Common myeloid progenitor, CD34-positive (primary cell): ENCODE measurements at regions not wholly inside any gene's neighbourhood (a gene's known extent, or its start where the extent isn't known, plus 50 kb on each side); places are given as distances from the start of the nearest gene placed in this dataset.

Source experiments
- CTCF ChIA-PET: fragments of 350-600 bp; sonication (Branson Sonifier 250); formaldehyde crosslinking; loops from one replicate; lab custom pipeline; 2021; ENCODE audit warnings: antibody characterized with exemption; lab: Charles Lee
- POLR2A ChIA-PET: fragments of 350-600 bp; sonication (Branson Sonifier 250); formaldehyde crosslinking; loops from one replicate; lab custom pipeline; 2021; ENCODE audit warnings: antibody characterized with exemption; lab: Charles Lee
- DNase-seq, 3 donors: peaks; one replicate each; pipeline versions ENCODE4 v3.0.0 to v3.0.0-alpha.2; 2013
- H3K27ac ChIP-seq, 2 experiments: 1 replicate in 1 of 2; 2 replicates in 1 of 2; pipeline ENCODE4 v1.7.0; 2013; ENCODE audit warnings: inconsistent platforms in 2 of 2, low read length in 2 of 2, mild to moderate bottlenecking in 2 of 2, low read depth in 1 of 2, moderate library complexity in 1 of 2; ENCODE audit not compliant: severe bottlenecking in 2 of 2, insufficient read depth in 1 of 2, poor library complexity in 1 of 2
- H3K27me3 ChIP-seq, 5 experiments: replicated peaks in 2 of 5; 1 replicate in 3 of 5; 2 replicates in 2 of 5; pipeline versions ENCODE4 v1.6.1 to v1.7.0; 2013; ENCODE audit warnings: low read length in 4 of 5, mild to moderate bottlenecking in 2 of 5, moderate library complexity in 2 of 5, inconsistent platforms in 1 of 5; ENCODE audit not compliant: insufficient read depth in 5 of 5, control insufficient read depth in 4 of 5
- H3K36me3 ChIP-seq, 4 experiments: 1 replicate in 2 of 4; 2 replicates in 2 of 4; pipeline versions ENCODE4 v1.6.1 to v1.7.0; 2013; ENCODE audit warnings: low read length in 3 of 4, control low read depth in 1 of 4, mild to moderate bottlenecking in 1 of 4; ENCODE audit not compliant: control insufficient read depth in 4 of 4, insufficient read depth in 4 of 4
- H3K4me1 ChIP-seq, 4 experiments: 1 replicate in 3 of 4; 2 replicates in 1 of 4; pipeline versions ENCODE4 v1.6.1 to v1.7.1; 2013; ENCODE audit warnings: low read length in 3 of 4, mild to moderate bottlenecking in 3 of 4, control low read depth in 1 of 4, inconsistent platforms in 1 of 4, moderate library complexity in 1 of 4; ENCODE audit not compliant: control insufficient read depth in 4 of 4, insufficient read depth in 4 of 4; ENCODE audit errors: control extremely low read depth in 1 of 4
- H3K4me3 ChIP-seq, 7 experiments: 1 replicate in 4 of 7; 2 replicates in 3 of 7; pipeline versions ENCODE4 v1.5.1 to v1.7.0; 2013; ENCODE audit warnings: mild to moderate bottlenecking in 7 of 7, low read length in 6 of 7, moderate library complexity in 6 of 7, inconsistent platforms in 2 of 7, low read depth in 2 of 7, control low read depth in 1 of 7; ENCODE audit not compliant: insufficient read depth in 4 of 7, control insufficient read depth in 1 of 7; ENCODE audit errors: extremely low read depth in 1 of 7
- H3K9me3 ChIP-seq, 5 experiments: 1 replicate in 4 of 5; 2 replicates in 1 of 5; pipeline versions ENCODE4 v1.6.1 to v1.7.1; 2013; ENCODE audit warnings: low read length in 4 of 5, mild to moderate bottlenecking in 2 of 5, inconsistent platforms in 1 of 5, low read depth in 1 of 5, moderate library complexity in 1 of 5; ENCODE audit not compliant: control insufficient read depth in 4 of 5, insufficient read depth in 2 of 5; ENCODE audit errors: control extremely low read depth in 1 of 5
- WGBS: methylation state at CpG from one replicate; pipeline ENCODE4 v1.1.5; 2013; ENCODE audit not compliant: insufficient coverage; 5-methylcytosine and 5-hydroxymethylcytosine counted together

DNA sequence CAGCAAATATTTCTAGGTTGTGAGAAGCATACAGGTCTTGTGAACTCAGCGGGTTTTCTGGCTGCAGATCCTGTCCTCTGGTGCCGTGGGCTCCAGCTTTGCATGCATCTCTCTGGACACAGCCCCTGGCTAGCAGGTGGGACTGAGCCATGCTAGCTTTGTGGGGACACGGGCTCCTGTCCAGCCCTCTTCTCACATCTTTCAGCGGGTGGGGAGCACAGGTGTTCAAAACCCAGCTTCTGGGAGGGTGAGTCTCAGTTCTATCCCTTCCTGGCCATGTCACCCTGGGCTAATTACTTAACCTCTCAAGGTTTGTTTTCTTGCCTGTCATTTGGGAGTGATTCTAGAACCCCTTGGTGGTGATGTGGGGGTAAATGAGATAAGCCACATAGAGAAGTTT is 162.3 kb downstream of the ICE1 start:
- CTCF ChIA-PET, result no interaction called here

DNA sequence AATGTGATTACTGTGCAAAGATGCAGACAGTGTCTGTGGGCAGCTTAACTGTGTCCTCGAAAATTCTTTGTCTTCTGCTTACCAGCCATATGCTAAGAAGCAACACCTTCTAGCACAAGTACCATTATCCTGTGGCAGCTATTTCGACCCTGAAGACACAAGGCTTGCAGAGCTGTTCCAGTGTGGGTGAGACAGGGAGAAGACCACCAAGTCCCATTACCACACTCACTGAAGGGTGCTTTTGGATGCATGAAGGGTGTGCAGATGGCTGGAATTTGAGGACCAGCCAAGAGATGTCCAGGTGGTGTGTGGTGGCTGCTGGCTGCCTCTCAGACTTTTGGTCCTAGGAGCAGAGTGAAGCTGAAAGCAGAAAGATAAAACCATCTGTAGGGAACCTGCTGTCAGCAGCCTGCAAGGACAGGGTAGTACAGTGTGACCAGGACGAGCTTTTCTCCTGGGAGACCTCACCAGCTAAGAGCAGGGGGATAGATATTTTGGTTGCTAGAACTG is 161.8 kb downstream of the ICE1 start:
- Histone ChIP-seq H3K27me3 (no peaks in the 10 kb centered on the region), H3K4me1 (no peaks in the 10 kb centered on the region), H3K4me3 (no peak overlapping the region), H3K27ac (no peak overlapping the region), H3K36me3 (no peaks in the 10 kb centered on the region), H3K9me3 (no peaks in the 10 kb centered on the region)
- 100% methylated on average over 1 of the region's 3 CpGs for WGBS
- ChIA-PET POLR2A (no interaction called here), CTCF (no interaction called here)
- no peak for DNase-seq

More for the DNA sequence above, 162.3 kb downstream of the ICE1 start:
- WGBS, result 100% methylated on average over 3 of the region's 4 CpGs
- DNase-seq, result no peak
- no peaks in the 10 kb centered on the region for H3K36me3 ChIP-seq
- POLR2A ChIA-PET, result no interaction called here
- H3K9me3 ChIP-seq, result no peaks in the 10 kb centered on the region
- no peak overlapping the region for H3K27ac ChIP-seq
- H3K4me3 ChIP-seq, result no peak overlapping the region
- H3K27me3 ChIP-seq, result no peaks in the 10 kb centered on the region
- H3K4me1 ChIP-seq, result no peaks in the 10 kb centered on the region

DNA sequence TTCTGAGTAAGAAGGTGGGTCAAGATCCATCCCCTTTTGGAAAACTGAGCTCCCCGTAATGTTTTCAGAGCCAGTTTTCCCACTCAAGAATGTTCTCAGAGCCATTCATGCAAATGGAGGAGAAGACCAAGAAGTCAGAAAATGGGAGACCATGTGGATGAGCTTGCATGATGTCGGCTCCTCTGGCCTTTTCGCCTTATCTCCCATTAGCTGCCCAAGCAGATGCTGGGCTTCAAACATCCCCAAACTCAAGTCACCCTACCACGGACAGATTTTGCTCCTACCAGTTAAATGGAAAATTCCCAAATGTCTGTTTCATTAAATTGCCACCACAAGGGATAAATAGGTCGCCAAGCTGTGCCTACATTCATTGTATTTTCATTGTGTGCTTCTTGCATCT is 161.4 kb downstream of the ICE1 start:
- Histone ChIP-seq H3K4me3 (no peak overlapping the region), H3K27ac (no peak overlapping the region), H3K9me3 (no peaks in the 10 kb centered on the region), H3K4me1 (no peaks in the 10 kb centered on the region), H3K27me3 (no peaks in the 10 kb centered on the region), H3K36me3 (no peaks in the 10 kb centered on the region)
- 92% methylated on average over 3 of the region's 5 CpGs for whole genome bisulfite sequencing
- POLR2A ChIA-PET, result no interaction called here
- no peak for DNase-seq
- CTCF ChIA-PET, result no interaction called here

DNA sequence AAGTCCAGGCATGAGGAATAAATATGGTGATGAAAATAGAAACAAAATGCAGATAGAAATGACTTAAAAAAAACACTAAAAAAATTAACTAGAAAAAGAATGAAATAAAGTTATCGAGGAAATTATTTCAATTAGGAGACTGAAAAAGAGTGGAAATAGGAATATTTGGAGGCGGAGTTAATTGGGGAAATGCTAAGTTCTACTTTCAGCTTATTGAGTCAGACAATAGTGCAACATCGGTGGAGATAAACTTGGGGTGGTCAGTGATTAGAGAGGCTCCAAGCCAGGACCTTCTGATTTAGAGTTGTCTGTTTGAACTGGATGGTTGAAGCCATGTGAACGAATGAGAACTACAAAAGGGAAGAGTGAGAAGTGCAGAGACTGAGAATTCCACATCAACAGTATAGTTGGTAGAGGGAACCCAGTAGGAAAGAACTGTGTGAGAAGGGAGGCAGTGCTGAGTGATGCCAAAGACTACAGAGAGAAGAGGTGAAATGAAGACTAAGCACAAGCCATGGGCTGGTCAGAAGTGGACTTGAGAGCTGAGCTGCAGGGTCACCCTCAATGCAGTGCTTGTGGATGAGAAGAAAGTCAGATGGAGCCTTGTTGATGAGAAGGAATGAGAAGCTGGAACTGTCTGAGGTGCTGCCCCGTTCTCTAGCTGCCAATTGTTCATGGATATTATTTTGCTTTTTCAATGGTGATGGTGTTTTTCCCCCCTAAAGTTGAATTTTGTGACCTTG is 160.7 kb downstream of the ICE1 start:
- no peaks in the 10 kb centered on the region for H3K36me3 ChIP-seq
- 90% methylated on average over 4 of the region's 5 CpGs for WGBS
- no peak overlapping the region for H3K27ac ChIP-seq
- no peaks in the 10 kb centered on the region for H3K9me3 ChIP-seq
- H3K4me3 ChIP-seq, result no peak overlapping the region
- POLR2A ChIA-PET, result no interaction called here
- CTCF ChIA-PET, result no interaction called here
- H3K27me3 ChIP-seq, result no peaks in the 10 kb centered on the region
- no peaks in the 10 kb centered on the region for H3K4me1 ChIP-seq
- no peak for DNase-seq

DNA sequence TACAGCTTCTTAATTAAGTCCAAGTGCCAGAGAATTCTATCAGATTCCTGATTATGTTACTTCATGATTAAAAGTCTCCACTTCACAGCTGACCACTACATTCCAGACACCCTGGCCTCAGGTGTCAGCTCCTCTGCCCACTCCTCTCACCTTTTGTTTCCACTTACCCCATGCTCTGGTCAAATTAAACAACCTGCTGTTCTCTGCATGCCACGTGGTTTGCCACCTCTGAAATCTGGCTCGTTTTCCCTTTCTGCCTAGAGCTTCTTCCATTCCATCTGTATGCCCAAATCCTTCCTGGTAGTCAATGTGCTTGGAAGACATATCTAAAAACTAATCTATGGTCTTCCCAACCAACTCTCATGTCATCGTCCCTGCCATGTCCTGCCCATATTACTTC is 158.6 kb downstream of the ICE1 start:
- 79% methylated on average over 2 of the region's 3 CpGs for WGBS
- no peak for DNase-seq
- no peak overlapping the region for H3K4me3 ChIP-seq
- no peaks in the 10 kb centered on the region for H3K36me3 ChIP-seq
- H3K27me3 ChIP-seq, result no peaks in the 10 kb centered on the region
- POLR2A ChIA-PET, result no interaction called here
- no peak overlapping the region for H3K27ac ChIP-seq
- H3K4me1 ChIP-seq, result no peaks in the 10 kb centered on the region
- CTCF ChIA-PET, result no interaction called here
- H3K9me3 ChIP-seq, result no peaks in the 10 kb centered on the region

DNA sequence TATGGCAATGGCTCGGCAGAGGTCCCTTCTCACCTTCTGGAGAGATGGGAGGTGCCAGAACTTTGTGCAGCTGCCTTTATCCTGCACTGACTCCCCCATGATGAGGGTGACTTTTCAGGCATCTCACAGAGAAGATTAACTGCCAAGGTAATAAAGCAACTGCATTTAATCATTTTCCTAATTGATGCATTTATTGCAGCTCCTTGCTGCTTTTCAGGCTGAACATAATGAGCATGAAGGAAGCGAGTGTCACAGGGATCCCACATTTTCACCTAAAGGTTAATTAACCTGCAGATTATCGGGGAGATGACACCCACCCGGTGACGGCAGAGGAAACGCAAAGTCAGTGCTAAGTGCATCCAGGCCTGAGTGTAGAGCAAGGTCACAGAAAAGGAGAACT is 154.3 kb downstream of the ICE1 start:
- Histone ChIP-seq H3K9me3 (peaks cover 0 to 2% (median 0%) of the 10 kb centered on the region in 5 experiments), H3K36me3 (no peaks in the 10 kb centered on the region), H3K27me3 (peaks cover 0 to 2% (median 0%) of the 10 kb centered on the region in 5 experiments), H3K4me1 (no peaks in the 10 kb centered on the region), H3K27ac (no peak overlapping the region), H3K4me3 (no peak overlapping the region)
- WGBS, result 93% methylated on average over 6 of the region's 6 CpGs
- DNase-seq, result no peak
- CTCF ChIA-PET, result no interaction called here
- POLR2A ChIA-PET, result no interaction called here

DNA sequence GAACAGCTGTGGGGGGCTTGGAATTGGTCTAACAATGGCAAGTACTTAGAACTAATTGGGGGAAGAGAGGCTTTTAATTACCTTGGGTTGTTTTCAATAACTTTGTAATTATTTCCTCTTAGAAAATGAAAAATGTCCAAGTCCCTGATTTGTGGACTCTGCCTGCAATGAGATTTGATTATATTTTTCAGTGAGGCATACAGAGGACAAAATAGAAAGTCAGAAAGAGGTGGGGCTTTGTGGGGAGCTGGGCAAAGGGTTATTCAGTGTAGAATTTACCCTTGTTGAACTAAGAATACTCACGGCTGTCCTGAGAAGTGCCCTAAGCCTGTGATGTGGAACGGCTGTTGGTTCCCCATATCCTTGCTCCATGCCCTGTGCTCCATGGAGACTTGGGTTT is 153.0 kb downstream of the ICE1 start:
- CTCF ChIA-PET, result no interaction called here
- H3K4me3 ChIP-seq, result no peak overlapping the region
- peaks cover 0 to 2% (median 0%) of the 10 kb centered on the region in 5 experiments for H3K9me3 ChIP-seq
- no peak for DNase-seq
- no peaks in the 10 kb centered on the region for H3K36me3 ChIP-seq
- no peak overlapping the region for H3K27ac ChIP-seq
- H3K4me1 ChIP-seq, result no peaks in the 10 kb centered on the region
- WGBS, result no CpG with 5 or more reads among the region's 2 CpGs
- POLR2A ChIA-PET, result no interaction called here
- H3K27me3 ChIP-seq, result peaks cover 0 to 2% (median 0%) of the 10 kb centered on the region in 5 experiments
